Tibial artery (tissue), 4 donors: ENCODE measurements at regions not wholly inside any gene's neighbourhood (a gene's known extent, or its start where the extent isn't known, plus 50 kb on each side); places are given as distances from the start of the nearest gene placed in this dataset.

Experiments
- DNase-seq, 2 donors: peaks; one replicate each; pipeline ENCODE4 v3.0.0-alpha.2; 2019
- H3K27ac ChIP-seq, 2 donors: fragments of 200-600 bp; sonication (generic) in 1 of 2; 1 replicate in 1 of 2; 2 replicates in 1 of 2; pipeline ENCODE4 v1.5.1; 2018 to 2019; ENCODE audit warnings: mild to moderate bottlenecking in 1 of 2
- H3K27me3 ChIP-seq, 2 donors: fragments of 200-600 bp; sonication (generic) in 1 of 2; one replicate each; pipeline versions ENCODE4 v1.5.1 to v1.6.0; 2016 to 2019
- H3K36me3 ChIP-seq, 3 donors: fragments of 200-600 bp; sonication (generic) in 2 of 3; one replicate each; pipeline ENCODE4 v1.5.1; 2016 to 2019; ENCODE audit warnings: mild to moderate bottlenecking in 2 of 3
- H3K4me1 ChIP-seq, 4 donors: fragments of 200-600 bp; sonication (generic) in 2 of 4; 1 replicate in 3 of 4; 2 replicates in 1 of 4; pipeline ENCODE4 v1.5.1; 2016 to 2019
- H3K4me3 ChIP-seq, 2 donors: fragments of 200-600 bp; sonication (generic) in 1 of 2; 1 replicate in 1 of 2; 2 replicates in 1 of 2; pipeline ENCODE4 v1.5.1; 2018 to 2019; ENCODE audit warnings: mild to moderate bottlenecking in 2 of 2
- H3K9me3 ChIP-seq, 3 donors: fragments of 200-600 bp; sonication (generic) in 1 of 3; one replicate each; pipeline ENCODE4 v1.5.1; 2016 to 2019
- CTCF ChIP-seq, 2 experiments: fragments of 200-600 bp in 1 of 2; fragments of 450-650 bp in 1 of 2; IDR thresholded peaks; one replicate each; pipeline ENCODE4 v1.5.1; 2017 to 2019; ENCODE audit warnings: antibody characterized with exemption in 2 of 2, mild to moderate bottlenecking in 1 of 2, moderate library complexity in 1 of 2
- intact Hi-C: fragments of 100-400 bp; cut with DNase I; formaldehyde crosslinking; loops from one replicate; pipeline ENCODE4 v1.15.0; 2023; ENCODE audit warnings: low total_unique reads

- Histone ChIP-seq H3K36me3 (no peaks in the 10 kb centered on the region), H3K4me1 (peaks cover 0 to 3% (median 0%) of the 10 kb centered on the region in 4 donors), H3K9me3 (no peaks in the 10 kb centered on the region), H3K27me3 (no peaks in the 10 kb centered on the region), H3K27ac (no peak overlapping the region), H3K4me3 (no peak overlapping the region)
- no peak for TF ChIP-seq CTCF (IDR thresholded peaks at IDR 0.05)
- intact Hi-C loops = no loop called here
- no peak for DNase-seq
Observed at GRCh38 chr7:84536271-84536870, 341.8 kb upstream of the SEMA3A start.

GRCh38 chr7:84535580-84536270 is 341.1 kb upstream of the SEMA3A start:
- H3K36me3 ChIP-seq = no peaks in the 10 kb centered on the region
- H3K27ac ChIP-seq = no peak overlapping the region
- no peaks in the 10 kb centered on the region for H3K9me3 ChIP-seq
- intact Hi-C loops = no loop called here
- no peak for TF ChIP-seq CTCF (IDR thresholded peaks at IDR 0.05)
- no peak overlapping the region for H3K4me3 ChIP-seq
- no peak for DNase-seq
- H3K4me1 ChIP-seq = peaks cover 0 to 3% (median 0%) of the 10 kb centered on the region in 4 donors
- H3K27me3 ChIP-seq = no peaks in the 10 kb centered on the region

GRCh38 chr7:84533182-84533581 is 338.6 kb upstream of the SEMA3A start:
- TF ChIP-seq CTCF (IDR thresholded peaks at IDR 0.05) = no peak
- intact Hi-C loops = no loop called here
- no peaks in the 10 kb centered on the region for H3K9me3 ChIP-seq
- no peak for DNase-seq
- no peak overlapping the region for H3K27ac ChIP-seq
- no peaks in the 10 kb centered on the region for H3K27me3 ChIP-seq
- no peak overlapping the region for H3K4me3 ChIP-seq
- H3K4me1 ChIP-seq = peaks cover 0 to under 1% (median 0%) of the 10 kb centered on the region in 4 donors
- no peaks in the 10 kb centered on the region for H3K36me3 ChIP-seq

- intact Hi-C loops = no loop called here
- no peaks in the 10 kb centered on the region for H3K4me1 ChIP-seq
- H3K9me3 ChIP-seq = no peaks in the 10 kb centered on the region
- no peak for DNase-seq
- TF ChIP-seq CTCF (IDR thresholded peaks at IDR 0.05) = no peak
- H3K36me3 ChIP-seq = no peaks in the 10 kb centered on the region
- no peak overlapping the region for H3K4me3 ChIP-seq
- no peaks in the 10 kb centered on the region for H3K27me3 ChIP-seq
- no peak overlapping the region for H3K27ac ChIP-seq
Observed at GRCh38 chr7:84532196-84532595, 337.6 kb upstream of the SEMA3A start.

GRCh38 chr7:84529480-84530205 is 335.1 kb upstream of the SEMA3A start:
- H3K9me3 ChIP-seq = no peaks in the 10 kb centered on the region
- H3K4me1 ChIP-seq = no peaks in the 10 kb centered on the region
- no peak for TF ChIP-seq CTCF (IDR thresholded peaks at IDR 0.05)
- intact Hi-C loops = no loop called here
- H3K36me3 ChIP-seq = no peaks in the 10 kb centered on the region
- H3K27me3 ChIP-seq = no peaks in the 10 kb centered on the region
- no peak overlapping the region for H3K4me3 ChIP-seq
- no peak for DNase-seq
- no peak overlapping the region for H3K27ac ChIP-seq
